T-helper 2 cell treated with Interferon-gamma antibody and Interleukin-4, amounts not matched to agents 5 μg/mL and 100 μg/mL, for 36 hours (primary cell): ENCODE measurements at regions not wholly inside any gene's neighbourhood (a gene's known extent, or its start where the extent isn't known, plus 50 kb on each side); places are given as distances from the start of the nearest gene placed in this dataset.
"Not testable (repeated sequence)": the region's sequence is repeated elsewhere in the genome, so short reads cannot be mapped to it uniquely, and the experiment has no call there.

Experiments used
- DNase-seq: peaks from one replicate; pipeline ENCODE4 v3.0.0; 2021; ENCODE audit warnings: low spot score
- H3K27ac Mint-ChIP-seq: one replicate; pipeline ENCODE4 v1.8.0; 2021; ENCODE audit warnings: mild to moderate bottlenecking, mixed read lengths
- H3K27me3 Mint-ChIP-seq: one replicate; pipeline ENCODE4 v1.8.0; 2021; ENCODE audit warnings: low read depth, mixed read lengths
- H3K36me3 Mint-ChIP-seq: one replicate; pipeline ENCODE4 v1.8.0; 2021; ENCODE audit warnings: low read depth, mixed read lengths
- H3K4me1 Mint-ChIP-seq: one replicate; pipeline ENCODE4 v1.8.0; 2021; ENCODE audit warnings: low read depth, mixed read lengths
- H3K4me3 Mint-ChIP-seq: one replicate; pipeline ENCODE4 v1.8.0; 2022; ENCODE audit warnings: mild to moderate bottlenecking, moderate library complexity, mixed read lengths
- H3K9me3 Mint-ChIP-seq: one replicate; pipeline ENCODE4 v1.8.0; 2021; ENCODE audit warnings: mixed read lengths

DNA sequence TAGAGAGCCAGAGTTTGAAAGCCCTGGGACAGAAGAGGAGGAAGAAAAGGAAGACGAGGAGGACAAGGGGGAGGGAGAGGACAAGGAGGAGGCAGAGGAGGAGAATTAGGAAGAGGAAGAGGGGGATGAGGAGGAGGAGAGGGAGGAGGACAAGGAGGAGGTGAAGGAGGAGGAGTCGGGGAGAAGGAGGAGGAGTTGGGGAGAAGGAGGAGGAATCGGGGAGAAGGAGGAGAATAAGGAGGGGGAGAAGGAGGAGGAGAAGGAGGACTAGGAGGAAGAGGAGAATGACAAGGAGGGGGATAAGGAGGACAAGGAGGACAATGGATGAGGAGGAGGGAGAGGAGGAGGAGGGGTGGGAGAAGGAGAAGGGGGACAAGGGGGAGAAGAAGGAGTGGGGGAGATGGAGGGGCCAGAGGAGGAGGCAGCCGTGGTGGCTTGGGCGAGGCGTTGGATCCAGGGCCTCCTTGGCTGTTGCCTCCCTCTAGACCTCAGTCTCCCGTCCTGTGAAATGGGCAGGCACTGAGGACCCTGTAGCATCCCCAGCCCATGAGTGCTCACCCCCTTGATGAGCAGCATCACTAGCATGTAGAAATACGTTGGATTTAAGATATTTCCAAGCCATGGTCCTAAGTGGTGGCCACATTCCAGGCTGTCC is 179.6 kb downstream of the LMLN start:
- not testable (repeated sequence) for H3K27me3 Mint-ChIP-seq, DNase-seq, H3K9me3 Mint-ChIP-seq, H3K4me1 Mint-ChIP-seq, H3K36me3 Mint-ChIP-seq, H3K27ac Mint-ChIP-seq, H3K4me3 Mint-ChIP-seq

DNA sequence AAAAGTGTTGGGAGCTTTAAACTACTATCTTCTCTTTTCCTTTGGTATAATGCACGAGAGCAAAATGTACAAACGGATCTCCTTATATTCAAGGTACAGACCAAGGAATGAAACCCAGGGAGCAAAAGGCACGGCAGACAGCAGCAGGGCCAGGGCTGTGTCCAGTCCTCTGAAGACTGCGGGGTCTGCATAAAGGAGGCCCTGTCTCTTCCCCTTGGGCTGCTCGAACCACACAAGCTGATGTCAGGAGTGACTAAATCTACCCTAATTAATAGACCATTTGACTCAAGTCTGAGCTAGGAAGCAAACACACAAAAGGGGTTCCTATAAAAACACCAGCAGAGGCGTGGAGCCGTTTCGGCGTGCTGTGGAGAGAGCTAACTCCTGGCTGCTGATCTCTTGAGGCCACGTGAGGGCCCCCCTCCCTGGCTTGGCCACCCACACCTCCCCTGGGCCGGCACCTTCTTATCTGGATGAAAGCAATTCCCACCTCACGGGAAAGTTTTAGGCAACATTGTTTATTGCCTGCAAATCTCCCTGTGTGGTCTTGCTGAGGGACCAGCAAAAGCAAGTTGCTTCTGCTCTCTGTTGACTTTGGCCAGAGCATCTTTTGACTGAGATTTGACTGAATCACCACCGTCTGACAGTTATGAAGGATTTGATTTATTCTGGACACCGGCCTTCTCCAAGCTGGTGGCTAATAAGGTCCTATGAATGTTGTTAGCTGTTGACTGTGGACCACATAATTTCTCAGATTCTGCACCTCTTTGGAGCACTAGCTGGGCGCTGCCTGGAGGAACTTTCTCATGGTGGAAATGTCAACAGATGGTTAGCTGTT is 183.5 kb downstream of the LMLN start:
- H3K4me3 Mint-ChIP-seq, H3K9me3 Mint-ChIP-seq, H3K27me3 Mint-ChIP-seq, DNase-seq, H3K4me1 Mint-ChIP-seq, H3K27ac Mint-ChIP-seq, H3K36me3 Mint-ChIP-seq: not testable (repeated sequence)

- DNase-seq, H3K27me3 Mint-ChIP-seq, H3K4me1 Mint-ChIP-seq, H3K27ac Mint-ChIP-seq, H3K36me3 Mint-ChIP-seq, H3K9me3 Mint-ChIP-seq, H3K4me3 Mint-ChIP-seq: not testable (repeated sequence)
Measured at GRCh38 chr3:198145231-198145784, 185.3 kb downstream of the LMLN start.

DNA sequence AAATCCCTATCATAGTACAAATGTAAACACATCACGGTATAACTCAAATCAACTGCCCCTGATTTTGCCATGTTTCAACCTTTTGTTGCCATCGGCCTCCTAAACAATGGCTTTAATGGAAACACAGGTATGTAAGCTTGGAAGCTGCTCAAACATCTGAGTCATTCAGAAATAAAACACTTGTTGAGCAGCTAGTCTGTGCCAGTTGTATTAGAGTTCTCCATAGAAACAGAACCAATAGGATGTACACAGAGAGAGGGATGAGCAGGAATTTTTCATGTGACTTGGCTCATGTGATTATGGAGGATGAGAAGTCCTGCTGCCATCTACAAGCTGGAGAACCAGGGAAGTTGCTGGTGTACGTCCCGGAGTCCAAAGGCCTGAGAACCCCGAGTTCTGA is 186.1 kb downstream of the LMLN start:
- H3K9me3 Mint-ChIP-seq, H3K27me3 Mint-ChIP-seq, H3K27ac Mint-ChIP-seq, H3K4me3 Mint-ChIP-seq, DNase-seq, H3K4me1 Mint-ChIP-seq, H3K36me3 Mint-ChIP-seq: not testable (repeated sequence)

DNA sequence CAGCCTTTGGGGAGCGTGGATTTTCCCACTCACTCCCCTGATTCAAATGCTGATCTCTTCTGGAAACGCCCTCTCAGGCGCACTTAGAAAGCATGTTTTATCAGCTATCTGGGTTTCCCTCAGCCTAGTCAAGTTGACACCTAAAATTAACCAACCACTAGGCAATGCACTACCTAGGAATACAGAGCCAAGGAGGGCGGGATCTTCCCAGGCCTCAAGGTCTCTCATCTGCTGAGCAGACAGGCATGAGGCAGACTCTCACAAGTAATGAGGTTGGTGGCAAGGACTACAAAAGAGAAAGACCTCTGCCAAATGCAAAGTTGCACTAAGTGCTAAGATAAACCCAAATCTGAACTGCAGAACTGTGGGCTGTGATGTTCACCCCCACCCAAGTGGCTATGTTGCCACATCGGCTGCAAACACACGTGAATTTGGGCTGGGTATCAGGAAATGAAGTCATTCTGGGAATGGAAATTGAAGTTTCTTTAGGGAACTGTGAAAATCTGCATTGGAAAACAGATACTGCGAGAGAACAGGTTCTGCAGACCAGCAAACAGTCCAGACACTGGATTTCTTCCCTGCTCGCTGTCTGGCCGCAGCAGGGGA is 186.6 kb downstream of the LMLN start:
- not testable (repeated sequence) for DNase-seq, H3K27me3 Mint-ChIP-seq, H3K36me3 Mint-ChIP-seq, H3K27ac Mint-ChIP-seq, H3K4me1 Mint-ChIP-seq, H3K9me3 Mint-ChIP-seq, H3K4me3 Mint-ChIP-seq

DNA sequence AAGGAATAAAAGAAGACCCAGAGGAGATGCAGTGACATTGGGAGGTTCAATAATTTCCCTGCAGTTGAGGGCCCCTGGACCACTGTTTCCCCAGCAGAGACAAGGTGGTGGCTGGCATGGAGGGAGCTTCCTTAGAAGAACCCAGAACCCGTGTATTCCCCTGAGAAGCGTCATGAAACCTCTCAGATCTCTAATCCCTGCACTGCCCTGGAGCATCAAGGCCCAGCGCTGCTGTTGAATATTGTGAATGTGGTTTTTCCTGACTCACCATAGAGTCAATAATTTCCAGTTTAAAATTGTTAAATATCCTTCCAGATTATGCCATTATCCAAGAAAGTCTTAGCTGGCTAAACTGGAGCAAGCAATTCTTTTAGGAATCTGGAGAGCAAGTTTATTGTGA is 187.2 kb downstream of the LMLN start:
- not testable (repeated sequence) for H3K4me3 Mint-ChIP-seq, H3K36me3 Mint-ChIP-seq, H3K4me1 Mint-ChIP-seq, H3K27me3 Mint-ChIP-seq, H3K27ac Mint-ChIP-seq, H3K9me3 Mint-ChIP-seq, DNase-seq

- H3K4me1 Mint-ChIP-seq, H3K4me3 Mint-ChIP-seq, H3K27ac Mint-ChIP-seq, H3K27me3 Mint-ChIP-seq, H3K9me3 Mint-ChIP-seq, H3K36me3 Mint-ChIP-seq, DNase-seq: not testable (repeated sequence)
Measured at GRCh38 chr3:198147993-198148392, 188.0 kb downstream of the LMLN start.

- not testable (repeated sequence) for DNase-seq, H3K4me1 Mint-ChIP-seq, H3K36me3 Mint-ChIP-seq, H3K27me3 Mint-ChIP-seq, H3K4me3 Mint-ChIP-seq, H3K9me3 Mint-ChIP-seq, H3K27ac Mint-ChIP-seq
Measured at GRCh38 chr3:198149904-198150303, 189.9 kb downstream of the LMLN start.

DNA sequence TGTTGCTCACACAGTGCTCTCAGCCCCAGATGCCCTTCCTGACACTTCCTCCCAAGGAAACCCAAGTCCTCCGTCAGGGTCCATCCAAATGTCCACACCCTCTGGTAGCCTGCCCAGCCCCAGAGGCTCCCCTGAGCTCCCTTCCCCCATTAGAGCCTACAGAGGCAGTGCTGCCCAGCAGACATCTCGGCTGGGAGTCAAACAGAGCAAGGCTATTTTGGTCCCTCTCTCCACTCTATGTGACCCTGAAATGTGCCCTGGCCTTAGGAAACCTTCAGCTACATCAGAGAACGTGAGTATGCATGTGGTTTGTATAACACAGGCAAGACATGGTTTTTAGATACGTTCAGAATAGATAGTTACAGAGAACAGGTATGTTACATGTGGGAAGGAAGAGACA is 191.8 kb downstream of the LMLN start:
- not testable (repeated sequence) for H3K27ac Mint-ChIP-seq, H3K27me3 Mint-ChIP-seq, H3K4me1 Mint-ChIP-seq, H3K9me3 Mint-ChIP-seq, DNase-seq, H3K36me3 Mint-ChIP-seq, H3K4me3 Mint-ChIP-seq

DNA sequence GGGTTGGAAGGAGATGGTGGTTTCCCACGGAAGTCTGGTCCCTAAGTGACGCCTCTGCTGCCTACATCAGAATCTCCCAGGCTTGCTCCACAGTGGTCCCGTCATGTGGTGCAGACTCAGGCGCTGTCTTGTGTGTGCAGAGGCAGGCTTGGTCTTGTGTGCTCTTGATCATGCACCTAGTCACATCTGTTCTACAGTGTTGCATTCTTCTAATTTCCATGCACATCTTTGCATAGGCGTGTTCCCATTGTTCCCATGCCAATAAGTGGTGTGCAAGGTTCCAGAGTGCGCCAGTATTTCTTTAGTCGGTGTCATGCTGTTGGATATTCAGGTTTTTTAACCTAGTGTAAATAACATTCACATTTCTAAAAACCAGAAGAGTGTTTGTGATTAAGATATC is 195.8 kb downstream of the LMLN start:
- H3K4me3 Mint-ChIP-seq, H3K27ac Mint-ChIP-seq: not testable (repeated sequence)

DNA sequence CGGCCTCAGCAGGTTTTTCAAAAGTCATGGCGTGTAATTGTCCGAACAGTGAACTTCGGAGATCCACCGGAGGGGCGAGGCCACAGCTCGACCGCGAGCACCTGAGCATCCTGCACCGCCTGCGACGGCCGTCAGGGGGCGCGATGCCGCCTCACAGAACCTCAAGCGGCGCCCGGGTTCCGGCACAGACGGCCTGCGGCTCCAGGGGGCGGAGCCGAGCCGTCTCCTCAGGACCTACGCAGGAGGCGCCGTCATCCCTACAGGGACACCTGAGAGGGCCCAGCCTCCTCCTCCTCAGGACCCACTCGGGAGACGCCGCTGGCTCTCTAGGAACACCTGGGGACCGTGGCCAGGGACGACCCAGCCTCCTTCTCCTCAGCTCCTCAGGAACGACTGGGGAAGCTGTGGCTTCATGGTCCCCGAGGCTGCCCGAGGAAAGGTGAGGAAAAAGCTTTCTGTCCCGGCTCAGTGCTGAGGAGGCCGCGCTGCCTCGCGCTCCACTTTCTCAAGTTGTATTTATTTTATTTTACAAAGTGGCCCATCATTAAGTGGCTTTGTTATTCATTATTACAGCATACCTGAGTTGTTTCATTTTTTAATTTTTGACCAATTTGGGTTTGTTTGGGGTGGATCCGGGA is 197.3 kb downstream of the LMLN start:
- H3K4me3 Mint-ChIP-seq, H3K27ac Mint-ChIP-seq, H3K9me3 Mint-ChIP-seq, H3K27me3 Mint-ChIP-seq, H3K4me1 Mint-ChIP-seq, DNase-seq, H3K36me3 Mint-ChIP-seq: not testable (repeated sequence)

More for the DNA sequence above, 195.8 kb downstream of the LMLN start:
- not testable (repeated sequence) for H3K9me3 Mint-ChIP-seq, H3K27me3 Mint-ChIP-seq, DNase-seq, H3K36me3 Mint-ChIP-seq, H3K4me1 Mint-ChIP-seq

DNA sequence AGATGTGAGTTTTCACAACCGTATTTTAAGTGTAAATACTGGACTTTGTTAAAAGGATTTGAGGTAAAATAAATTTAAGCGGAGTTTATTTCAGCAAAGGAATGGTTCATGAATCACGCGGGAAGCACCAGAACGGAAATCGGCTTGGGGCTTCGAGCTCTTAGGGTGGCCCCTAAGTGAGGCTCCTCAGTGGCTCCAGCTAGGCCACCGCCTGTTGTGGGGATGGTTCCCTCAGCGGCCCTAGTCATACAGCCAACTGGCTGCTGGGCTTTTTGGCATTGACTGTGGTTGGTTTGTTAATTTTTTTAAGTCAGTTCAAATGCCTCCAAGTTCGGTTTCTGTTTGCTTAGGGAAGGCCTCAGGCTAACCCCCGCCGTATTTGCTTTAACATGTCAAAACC is 198.0 kb downstream of the LMLN start:
- H3K36me3 Mint-ChIP-seq, H3K27me3 Mint-ChIP-seq, H3K9me3 Mint-ChIP-seq, H3K27ac Mint-ChIP-seq, H3K4me1 Mint-ChIP-seq, DNase-seq: not testable (repeated sequence)
- peak overlapping the region; percentile 36 for H3K4me3 Mint-ChIP-seq

GRCh38 chr3:198167339-198168039 is 207.5 kb downstream of the LMLN start:
- H3K4me3 Mint-ChIP-seq, H3K4me1 Mint-ChIP-seq, H3K27me3 Mint-ChIP-seq, H3K9me3 Mint-ChIP-seq, H3K27ac Mint-ChIP-seq, H3K36me3 Mint-ChIP-seq: not testable (repeated sequence)
- DNase-seq: peak; percentile 64

GRCh38 chr3:198170781-198171180 is 210.8 kb downstream of the LMLN start:
- not testable (repeated sequence) for H3K27me3 Mint-ChIP-seq, H3K4me1 Mint-ChIP-seq, H3K36me3 Mint-ChIP-seq, H3K9me3 Mint-ChIP-seq, H3K27ac Mint-ChIP-seq, DNase-seq, H3K4me3 Mint-ChIP-seq
